HFFc6 (cell line): ENCODE measurements at regions not wholly inside any gene's neighbourhood (a gene's known extent, or its start where the extent isn't known, plus 50 kb on each side); places are given as distances from the start of the nearest gene placed in this dataset.

Source experiments
- DNase-seq: peaks from one replicate; pipeline ENCODE4 v3.0.0-alpha.2; 2018
- H3K27ac Mint-ChIP-seq: 2 replicates; pipeline ENCODE4 v1.8.0; 2020; ENCODE audit warnings: mild to moderate bottlenecking, mixed read lengths
- H3K27me3 Mint-ChIP-seq: 2 replicates; pipeline ENCODE4 v1.8.0; 2021; ENCODE audit warnings: mild to moderate bottlenecking, moderate library complexity, mixed read lengths; ENCODE audit not compliant: insufficient read depth
- H3K36me3 Mint-ChIP-seq: 2 replicates; pipeline ENCODE4 v1.8.0; 2021; ENCODE audit warnings: low read depth, mixed read lengths
- H3K4me1 Mint-ChIP-seq: 2 replicates; pipeline ENCODE4 v1.8.0; 2020; ENCODE audit warnings: low read depth, mixed read lengths
- H3K4me3 Mint-ChIP-seq: 2 replicates; pipeline ENCODE4 v1.8.0; 2020; ENCODE audit warnings: mild to moderate bottlenecking, moderate library complexity, mixed read lengths
- H3K9me3 Mint-ChIP-seq: 2 replicates; pipeline ENCODE4 v1.8.0; 2020; ENCODE audit warnings: mild to moderate bottlenecking, mixed read lengths
- CTCF ChIP-seq: fragments of 200-600 bp; sonication (generic); IDR thresholded peaks from 2 replicates; pipeline ENCODE4 v1.5.0; 2021; ENCODE audit warnings: antibody characterized with exemption, mild to moderate bottlenecking

GRCh38 chr17:13917634-13918033 lies 151.7 kb upstream of the COX10 start:
- Mint-ChIP-seq H3K9me3 (no peaks in the 10 kb centered on the region), H3K27ac (no peak overlapping the region), H3K4me1 (no peaks in the 10 kb centered on the region; the same call in 1 of the 2 replicates), H3K4me3 (no peak overlapping the region), H3K36me3 (no peaks in the 10 kb centered on the region), H3K27me3 (peaks cover 2% of the 10 kb centered on the region; the same call in 1 of the 2 replicates)
- no peak for TF ChIP-seq CTCF
- DNase-seq: no peak

- no peak overlapping the region for H3K4me3 Mint-ChIP-seq
- TF ChIP-seq CTCF: no peak
- no peak for DNase-seq
- no peaks in the 10 kb centered on the region; the same call in 1 of the 2 replicates for H3K4me1 Mint-ChIP-seq
- H3K9me3 Mint-ChIP-seq: no peaks in the 10 kb centered on the region
- peaks cover 2% of the 10 kb centered on the region; the same call in 1 of the 2 replicates for H3K27me3 Mint-ChIP-seq
- H3K27ac Mint-ChIP-seq: no peak overlapping the region
- H3K36me3 Mint-ChIP-seq: no peaks in the 10 kb centered on the region
Measured at GRCh38 chr17:13918247-13918646, 151.1 kb upstream of the COX10 start.

GRCh38 chr17:13919818-13920217 lies 149.5 kb upstream of the COX10 start:
- peaks cover 2% of the 10 kb centered on the region; the same call in 1 of the 2 replicates for H3K27me3 Mint-ChIP-seq
- no peaks in the 10 kb centered on the region; the same call in 1 of the 2 replicates for H3K4me1 Mint-ChIP-seq
- no peaks in the 10 kb centered on the region for H3K9me3 Mint-ChIP-seq
- TF ChIP-seq CTCF: no peak
- H3K36me3 Mint-ChIP-seq: no peaks in the 10 kb centered on the region
- DNase-seq: no peak
- no peak overlapping the region for H3K27ac Mint-ChIP-seq
- no peak overlapping the region for H3K4me3 Mint-ChIP-seq

GRCh38 chr17:13920413-13920812 lies 148.9 kb upstream of the COX10 start:
- Mint-ChIP-seq H3K9me3 (no peaks in the 10 kb centered on the region), H3K4me1 (no peaks in the 10 kb centered on the region; the same call in 1 of the 2 replicates), H3K27ac (no peak overlapping the region), H3K36me3 (no peaks in the 10 kb centered on the region), H3K4me3 (no peak overlapping the region), H3K27me3 (peaks cover 2% of the 10 kb centered on the region; the same call in 1 of the 2 replicates)
- DNase-seq: no peak
- no peak for TF ChIP-seq CTCF

GRCh38 chr17:13921841-13922776 lies 147.2 kb upstream of the COX10 start:
- no peak for TF ChIP-seq CTCF
- Mint-ChIP-seq H3K36me3 (no peaks in the 10 kb centered on the region), H3K27ac (no peak overlapping the region), H3K9me3 (no peaks in the 10 kb centered on the region), H3K4me3 (peak overlapping the region; percentile 24; the same call in 1 of the 2 replicates), H3K4me1 (no peaks in the 10 kb centered on the region; the same call in 1 of the 2 replicates), H3K27me3 (peaks cover 2% of the 10 kb centered on the region; the same call in 1 of the 2 replicates)
- DNase-seq: no peak
